HAP-1 (cell line): ENCODE measurements at regions not wholly inside any gene's neighbourhood (a gene's known extent, or its start where the extent isn't known, plus 50 kb on each side); places are given as distances from the start of the nearest gene placed in this dataset.

Experiments
- DNase-seq, 2 experiments: peaks; one replicate each; pipeline ENCODE4 v3.0.0-alpha.2; 2016 to 2020; ENCODE audit warnings: low spot score in 2 of 2
- H3K27me3 ChIP-seq: fragments of 250-450 bp; sonication (Bioruptor Pico); 2 replicates; pipeline ENCODE4 v1.5.1; 2020; ENCODE audit warnings: low read depth, mild to moderate bottlenecking, moderate library complexity
- H3K36me3 ChIP-seq: fragments of 250-450 bp; sonication (Bioruptor Pico); replicated peaks from 2 replicates; pipeline ENCODE4 v1.5.1; 2020; ENCODE audit warnings: mild to moderate bottlenecking
- H3K4me1 ChIP-seq: fragments of 250-450 bp; sonication (Bioruptor Pico); 2 replicates; pipeline ENCODE4 v1.5.1; 2020; ENCODE audit warnings: mild to moderate bottlenecking
- H3K4me3 ChIP-seq: fragments of 250-450 bp; sonication (Bioruptor Pico); 2 replicates; pipeline ENCODE4 v1.5.1; 2020; ENCODE audit warnings: mild to moderate bottlenecking, moderate library complexity
- H3K9me3 ChIP-seq: fragments of 250-450 bp; sonication (Bioruptor Pico); 2 replicates; pipeline ENCODE4 v1.5.1; 2020; ENCODE audit warnings: mild to moderate bottlenecking, moderate library complexity
- in situ Hi-C: fragments of 300-500 bp; cut with MboI; formaldehyde crosslinking; loops from 3 replicates; pipeline ENCODE4 v1.14.3; 2020; ENCODE audit warnings: low sequenced_read_pairs, inconsistent platforms, mixed read lengths

DNA sequence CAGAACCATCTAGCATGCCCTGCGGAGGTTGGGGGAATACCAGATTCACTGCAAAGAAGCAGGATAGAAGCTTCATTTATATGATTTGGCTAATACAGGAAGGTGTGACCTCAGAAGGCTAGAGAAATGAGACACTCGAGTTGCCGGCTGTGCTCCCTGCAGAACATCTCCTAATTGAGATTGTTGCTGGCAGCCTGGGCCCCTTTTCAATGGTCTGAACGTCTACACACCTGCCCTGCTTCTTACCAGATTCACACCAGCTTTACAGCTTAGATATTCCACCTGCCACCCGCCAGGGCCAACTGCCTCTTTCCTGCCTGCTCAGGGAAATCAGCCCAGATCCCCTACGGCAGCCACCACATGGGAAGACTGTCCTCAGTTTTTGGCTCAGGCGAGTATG, 475.3 kb upstream of the AUTS2 start:
- in situ Hi-C loops, result no loop called here
- Histone ChIP-seq H3K4me1 (no peaks in the 10 kb centered on the region), H3K36me3 (no peaks in the 10 kb centered on the region), H3K9me3 (no peaks in the 10 kb centered on the region), H3K27me3 (no peaks in the 10 kb centered on the region), H3K4me3 (no peak overlapping the region)
- no peak for DNase-seq

DNA sequence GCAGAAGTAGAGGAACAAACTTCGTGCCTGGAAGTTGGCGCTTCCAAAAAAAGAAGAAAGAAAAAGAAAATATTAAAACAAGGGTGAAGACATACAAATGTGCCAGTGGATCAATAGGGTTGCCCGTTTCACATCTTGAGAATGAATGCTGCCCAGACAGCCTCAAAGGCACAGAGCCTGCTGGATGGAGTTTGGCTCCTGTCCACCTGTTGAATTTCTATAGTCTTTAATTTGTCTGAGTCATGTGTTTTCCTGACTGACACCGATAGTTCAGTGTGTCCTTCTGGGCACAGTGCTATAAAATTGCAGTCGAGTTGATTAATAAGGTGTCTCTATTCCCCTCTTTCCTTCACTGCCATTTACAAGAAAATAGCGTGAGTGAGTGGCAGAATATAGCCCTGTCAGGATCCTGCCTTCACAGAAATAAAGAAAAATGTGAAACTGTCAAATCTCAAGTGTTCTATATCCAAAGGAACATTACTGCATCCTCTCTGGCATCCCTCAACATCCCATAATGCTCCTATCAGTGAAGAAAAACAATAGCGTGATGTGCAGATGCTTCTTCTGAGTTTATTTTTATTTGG, 471.3 kb upstream of the AUTS2 start:
- H3K9me3 ChIP-seq, result no peaks in the 10 kb centered on the region
- H3K27me3 ChIP-seq, result no peaks in the 10 kb centered on the region
- in situ Hi-C loops, result no loop called here
- H3K4me3 ChIP-seq, result no peak overlapping the region
- no peak for DNase-seq
- H3K36me3 ChIP-seq, result no peaks in the 10 kb centered on the region
- no peaks in the 10 kb centered on the region for H3K4me1 ChIP-seq

DNA sequence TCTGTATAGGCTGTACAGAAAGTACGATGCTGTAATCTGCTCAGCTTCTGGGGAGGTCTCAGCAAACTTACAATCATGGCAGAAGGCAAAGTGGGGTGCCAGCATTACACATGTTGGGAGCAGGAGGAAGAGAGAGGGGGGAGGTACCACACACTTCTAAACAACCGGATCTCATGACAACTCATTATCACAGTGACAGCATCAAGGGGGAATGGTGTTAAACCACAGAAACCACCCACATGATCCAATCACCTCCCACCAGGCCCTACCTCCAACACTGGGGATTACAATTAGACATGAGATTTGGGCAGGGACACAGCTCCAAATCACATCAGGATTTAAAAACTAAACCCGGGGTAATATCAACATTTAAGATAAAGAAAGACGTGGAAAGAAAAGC, 468.8 kb upstream of the AUTS2 start:
- H3K27me3 ChIP-seq, result no peaks in the 10 kb centered on the region
- H3K9me3 ChIP-seq, result no peaks in the 10 kb centered on the region
- H3K4me3 ChIP-seq, result no peak overlapping the region
- in situ Hi-C loops, result no loop called here
- no peak for DNase-seq
- no peaks in the 10 kb centered on the region for H3K4me1 ChIP-seq
- H3K36me3 ChIP-seq, result no peaks in the 10 kb centered on the region

DNA sequence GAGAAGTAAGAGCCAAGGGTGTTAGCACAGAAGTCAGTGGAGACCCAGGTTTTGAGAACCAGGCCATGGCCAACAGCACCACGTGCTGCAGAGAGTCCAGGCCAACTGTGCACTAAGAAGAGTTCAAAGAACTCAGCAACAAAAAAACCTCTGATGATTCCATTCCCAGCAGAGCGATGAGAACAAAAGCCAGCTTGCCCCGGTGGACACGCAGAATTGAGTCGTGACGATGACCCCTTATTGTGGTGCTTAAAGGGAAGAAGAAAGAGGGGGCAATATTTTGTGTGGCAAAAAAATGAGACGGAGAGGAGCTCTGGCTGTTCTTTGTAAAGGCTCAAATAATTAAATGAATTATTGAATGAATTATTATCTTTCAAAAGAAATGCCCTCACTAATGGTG, 468.3 kb upstream of the AUTS2 start:
- no peaks in the 10 kb centered on the region for H3K9me3 ChIP-seq
- H3K4me3 ChIP-seq, result no peak overlapping the region
- H3K36me3 ChIP-seq, result no peaks in the 10 kb centered on the region
- in situ Hi-C loops, result no loop called here
- H3K4me1 ChIP-seq, result no peaks in the 10 kb centered on the region
- DNase-seq, result no peak
- no peaks in the 10 kb centered on the region for H3K27me3 ChIP-seq

DNA sequence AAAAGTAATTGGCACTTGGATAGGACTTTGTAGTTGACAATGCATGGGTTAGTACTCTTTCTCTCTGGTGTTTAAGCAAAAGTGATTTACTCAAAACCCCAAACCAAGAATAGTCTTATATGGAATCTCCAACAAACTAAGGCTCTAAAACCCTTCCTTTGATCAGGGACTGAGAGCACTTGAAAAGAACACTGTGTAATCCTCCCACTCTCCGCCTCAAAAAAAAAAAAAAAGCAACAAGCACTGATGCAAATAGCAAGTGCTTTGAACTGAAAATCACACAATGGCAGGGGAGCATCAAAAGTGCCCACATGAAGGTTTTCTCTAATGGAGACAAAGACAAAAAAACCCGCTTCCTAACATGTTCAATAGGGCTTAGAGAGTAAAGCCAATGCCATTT, 467.9 kb upstream of the AUTS2 start:
- Histone ChIP-seq H3K9me3 (no peaks in the 10 kb centered on the region), H3K4me1 (no peaks in the 10 kb centered on the region), H3K4me3 (no peak overlapping the region), H3K27me3 (no peaks in the 10 kb centered on the region), H3K36me3 (no peaks in the 10 kb centered on the region)
- in situ Hi-C loops, result no loop called here
- DNase-seq, result no peak

DNA sequence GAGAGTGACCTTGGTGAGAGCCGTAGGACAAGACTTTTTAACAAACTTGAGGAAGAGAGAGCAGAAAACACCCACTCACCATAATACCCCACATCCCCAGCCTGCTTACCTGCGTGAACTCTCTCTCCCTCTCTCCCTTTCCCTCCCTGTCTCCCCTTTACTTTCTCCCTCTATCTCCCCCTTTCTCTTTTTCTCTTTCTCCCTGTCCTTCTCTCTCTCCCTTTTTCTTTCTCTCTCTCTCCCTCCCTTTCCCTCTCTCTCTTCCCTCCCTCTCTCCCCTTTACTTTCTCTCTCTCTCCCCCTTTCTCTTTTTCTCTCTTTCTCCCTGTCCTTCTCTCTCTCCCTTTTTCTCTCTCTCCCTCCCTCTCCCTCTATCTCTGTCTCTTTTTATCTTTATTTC, 464.0 kb upstream of the AUTS2 start:
- no peak for DNase-seq
- Histone ChIP-seq H3K4me3 (no peak overlapping the region), H3K36me3 (no peaks in the 10 kb centered on the region), H3K27me3 (no peaks in the 10 kb centered on the region), H3K4me1 (no peaks in the 10 kb centered on the region), H3K9me3 (no peaks in the 10 kb centered on the region)
- in situ Hi-C loops, result no loop called here

DNA sequence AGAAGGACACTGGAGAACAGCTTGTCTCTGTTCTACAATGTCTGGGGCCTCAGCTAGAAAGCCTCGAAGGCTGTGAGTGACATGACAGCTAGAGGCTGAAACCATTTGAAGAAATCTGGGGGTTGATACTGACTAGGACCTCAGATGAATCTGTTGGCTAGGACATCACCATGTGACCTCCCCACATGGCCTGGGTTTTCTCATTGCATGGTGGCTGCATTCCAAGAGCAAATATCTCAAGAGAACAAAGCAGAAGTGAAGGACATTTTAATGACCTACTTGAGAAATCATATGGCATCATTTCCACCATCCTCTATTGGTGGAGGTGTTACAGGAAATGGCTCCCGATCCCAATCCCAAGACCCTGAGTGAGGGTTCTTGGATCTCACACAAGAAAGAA, 450.6 kb upstream of the AUTS2 start:
- H3K4me1 ChIP-seq, result no peaks in the 10 kb centered on the region
- DNase-seq, result no peak

DNA sequence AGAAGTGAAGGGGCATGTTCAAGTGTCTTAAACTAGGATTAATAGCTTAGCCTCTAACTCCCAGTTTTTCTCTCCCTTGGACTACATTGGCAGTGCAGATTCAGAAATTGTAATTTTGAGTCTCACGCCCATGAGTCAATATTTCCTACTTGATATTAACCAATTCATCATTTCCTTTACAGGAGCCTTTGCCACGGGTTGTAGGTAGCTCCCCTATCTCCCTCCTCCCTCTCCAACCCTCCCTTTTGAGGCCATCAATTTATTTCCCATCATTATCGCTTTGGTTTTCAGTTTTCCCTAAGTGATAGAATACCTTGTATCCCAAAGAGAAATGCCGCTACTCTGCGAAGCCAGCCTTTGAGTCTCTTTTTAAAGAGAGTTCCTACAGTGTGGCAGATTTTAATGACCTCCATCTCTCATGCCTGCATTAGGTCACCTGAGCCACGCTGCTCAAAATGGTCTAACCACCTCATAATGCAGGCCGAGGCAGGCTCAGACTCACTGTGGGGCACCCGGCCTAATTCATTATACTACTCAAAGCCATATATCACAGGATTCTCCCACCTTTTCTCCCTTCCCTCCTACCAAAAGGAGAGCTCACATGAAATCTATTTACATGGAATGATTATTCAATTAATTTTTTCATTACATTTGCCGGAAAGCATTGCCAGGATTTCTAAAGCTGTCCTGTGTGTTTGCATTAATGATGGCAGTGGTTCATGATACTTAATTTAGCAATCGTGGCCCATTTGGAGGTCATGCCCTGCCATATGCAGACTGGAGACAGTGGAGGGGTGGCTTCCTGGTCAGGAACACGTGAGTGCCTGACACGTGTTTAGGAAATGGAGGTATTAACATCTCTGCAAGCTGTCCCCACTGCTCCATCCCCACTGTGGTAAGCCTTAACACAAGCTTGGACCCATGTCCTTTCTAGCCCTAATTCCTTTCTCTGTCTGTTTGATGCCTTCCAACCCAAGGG, 448.2 kb upstream of the AUTS2 start:
- Histone ChIP-seq H3K4me1 (no peaks in the 10 kb centered on the region), H3K4me3 (no peak overlapping the region), H3K9me3 (no peaks in the 10 kb centered on the region), H3K27me3 (no peaks in the 10 kb centered on the region), H3K36me3 (no peaks in the 10 kb centered on the region)
- DNase-seq, result no peak
- in situ Hi-C loops, result no loop called here

More for the DNA sequence above, 450.6 kb upstream of the AUTS2 start:
- H3K27me3 ChIP-seq, result no peaks in the 10 kb centered on the region
- no peak overlapping the region for H3K4me3 ChIP-seq
- in situ Hi-C loops, result no loop called here
- no peaks in the 10 kb centered on the region for H3K36me3 ChIP-seq
- no peaks in the 10 kb centered on the region for H3K9me3 ChIP-seq

DNA sequence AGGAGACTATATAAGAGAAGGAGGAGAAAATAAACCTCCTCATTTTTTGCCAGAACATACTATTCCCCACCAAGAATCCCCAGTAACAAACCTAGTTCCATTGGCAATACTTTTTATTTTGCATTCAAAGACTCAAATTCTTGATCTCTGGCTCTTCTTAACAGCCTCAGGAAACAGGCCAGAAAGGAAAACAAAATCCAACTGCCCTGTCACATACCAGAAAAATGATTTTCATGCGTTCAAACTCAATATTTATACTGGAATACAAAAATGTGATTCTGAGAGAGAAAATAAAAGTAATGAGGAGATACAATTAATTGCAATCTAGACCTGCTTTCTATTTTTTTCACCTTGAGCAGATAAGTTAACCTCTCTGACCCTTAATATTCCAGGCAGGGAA, 435.9 kb upstream of the AUTS2 start:
- Histone ChIP-seq H3K4me3 (no peak overlapping the region), H3K9me3 (no peaks in the 10 kb centered on the region), H3K36me3 (no peaks in the 10 kb centered on the region), H3K27me3 (no peaks in the 10 kb centered on the region), H3K4me1 (no peaks in the 10 kb centered on the region)
- in situ Hi-C loops, result no loop called here
- no peak for DNase-seq

DNA sequence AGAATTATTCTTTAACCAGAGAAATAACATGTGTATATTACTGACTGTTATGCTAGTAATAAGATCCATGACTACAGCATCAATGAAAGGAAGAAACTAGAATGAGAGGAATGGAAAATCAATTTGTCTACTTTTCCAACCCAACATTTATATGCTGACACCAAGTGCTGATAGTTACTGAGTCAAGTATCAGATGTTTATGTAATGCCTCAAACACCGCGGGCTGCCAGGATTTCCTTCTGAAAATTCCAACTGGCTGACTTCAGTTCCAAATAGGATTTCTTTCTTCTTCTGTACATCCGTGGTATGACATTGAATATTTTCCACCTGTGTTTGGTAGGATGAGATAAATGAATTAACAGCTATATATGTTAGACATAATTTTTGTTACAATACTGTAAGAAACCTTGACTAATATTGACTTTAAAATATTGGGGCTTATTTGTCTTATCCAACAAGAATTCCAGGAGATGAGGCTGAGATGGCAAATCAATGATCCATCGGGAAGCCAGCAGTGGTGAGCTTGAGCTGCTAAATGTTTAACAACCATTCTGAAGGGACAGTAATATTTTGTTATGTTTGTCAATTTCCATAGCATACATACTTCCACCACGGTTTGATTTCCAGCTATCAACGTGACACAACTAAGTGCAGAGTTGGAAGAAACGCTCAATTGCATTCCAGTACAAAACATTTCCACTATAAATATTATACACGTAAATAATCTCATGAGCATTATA, 435.2 kb upstream of the AUTS2 start:
- Histone ChIP-seq H3K27me3 (no peaks in the 10 kb centered on the region), H3K4me1 (no peaks in the 10 kb centered on the region), H3K9me3 (no peaks in the 10 kb centered on the region), H3K36me3 (no peaks in the 10 kb centered on the region), H3K4me3 (no peak overlapping the region)
- no peak for DNase-seq
- in situ Hi-C loops, result no loop called here

DNA sequence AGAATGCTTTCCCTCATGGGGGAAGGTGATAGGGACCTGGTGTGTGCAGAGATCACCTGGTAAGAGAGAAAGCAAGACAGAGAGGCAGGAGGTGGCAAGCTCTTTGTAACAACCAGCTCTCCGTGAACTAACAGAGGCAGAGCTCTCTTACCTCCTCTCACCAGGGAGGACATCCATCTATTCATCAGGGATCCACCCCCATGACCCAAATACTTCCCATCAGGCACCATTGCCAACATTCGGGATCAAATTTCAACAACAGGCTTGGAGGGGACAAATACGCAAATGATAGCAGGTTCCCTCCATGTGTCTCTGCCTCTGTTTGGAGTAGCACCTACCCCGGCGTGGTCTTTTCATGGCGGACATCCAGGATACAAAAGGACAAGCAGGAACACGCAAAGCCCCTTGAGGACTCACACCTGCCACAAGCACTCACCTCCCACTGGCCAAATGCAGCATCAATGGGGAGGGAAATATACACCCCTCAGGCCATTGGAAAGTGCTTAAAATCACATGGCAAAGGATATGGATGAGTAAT, 431.2 kb upstream of the AUTS2 start:
- H3K27me3 ChIP-seq, result no peaks in the 10 kb centered on the region
- H3K4me1 ChIP-seq, result no peaks in the 10 kb centered on the region
- DNase-seq, result no peak
- H3K9me3 ChIP-seq, result no peaks in the 10 kb centered on the region
- in situ Hi-C loops, result no loop called here
- no peaks in the 10 kb centered on the region for H3K36me3 ChIP-seq
- H3K4me3 ChIP-seq, result no peak overlapping the region

DNA sequence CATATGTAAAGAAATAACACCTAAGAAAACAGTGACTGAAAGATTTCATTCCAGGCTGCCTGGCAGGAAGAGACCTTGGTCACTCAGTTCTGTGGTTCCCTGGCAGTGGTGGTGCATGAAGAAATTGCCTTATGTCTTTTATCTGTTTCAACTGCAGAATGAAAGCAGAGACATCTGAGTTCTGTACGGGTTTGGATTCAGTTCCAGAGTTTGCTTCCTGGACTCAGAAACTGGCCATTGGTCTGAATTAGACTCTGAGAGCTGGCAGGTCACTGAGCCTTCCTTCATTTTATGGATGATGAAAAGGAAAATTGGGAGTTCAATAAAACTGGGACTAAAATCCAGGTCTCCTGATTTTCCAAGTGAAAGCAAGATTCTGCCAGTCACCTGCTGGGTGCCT, 428.9 kb upstream of the AUTS2 start:
- Histone ChIP-seq H3K36me3 (no peaks in the 10 kb centered on the region), H3K27me3 (no peaks in the 10 kb centered on the region), H3K4me3 (no peak overlapping the region), H3K4me1 (no peaks in the 10 kb centered on the region), H3K9me3 (no peaks in the 10 kb centered on the region)
- in situ Hi-C loops, result no loop called here
- no peak for DNase-seq

DNA sequence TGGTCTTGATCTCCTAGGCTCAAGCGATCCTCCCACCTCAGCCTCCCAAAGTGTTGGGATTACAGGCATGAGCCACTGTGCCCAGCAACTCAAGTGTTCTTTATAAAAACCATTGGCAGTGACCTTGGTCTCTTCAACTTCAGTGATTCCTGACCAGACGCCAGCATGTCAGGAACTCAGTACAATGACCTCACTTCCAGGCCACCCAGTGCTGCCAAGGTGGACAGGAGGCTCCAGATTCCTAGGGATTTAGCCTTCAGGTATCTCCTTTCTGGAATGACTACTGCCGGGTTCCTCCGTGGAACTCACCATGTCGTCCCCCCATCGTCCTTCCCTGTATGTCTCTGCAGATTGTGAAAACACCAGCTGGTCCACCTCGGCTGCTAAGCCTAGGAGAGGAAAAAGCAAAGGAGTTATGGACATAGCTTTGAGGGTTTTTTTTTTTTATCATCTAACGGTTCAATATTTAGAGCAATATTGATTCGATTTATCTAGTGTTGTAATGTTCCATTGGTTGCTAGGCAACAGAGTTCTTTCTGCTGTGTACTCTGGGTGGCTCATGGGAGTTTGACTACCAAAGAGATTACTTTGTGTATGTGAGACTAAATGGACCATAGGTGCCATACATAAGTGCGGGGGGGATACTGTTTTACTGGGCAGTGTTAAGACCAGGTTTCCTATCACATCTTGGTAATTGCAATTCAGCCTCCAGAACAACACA, 425.8 kb upstream of the AUTS2 start:
- no peaks in the 10 kb centered on the region for H3K4me1 ChIP-seq
- H3K27me3 ChIP-seq, result no peaks in the 10 kb centered on the region
- no peaks in the 10 kb centered on the region for H3K36me3 ChIP-seq
- in situ Hi-C loops, result no loop called here
- no peak overlapping the region for H3K4me3 ChIP-seq
- no peak for DNase-seq
- H3K9me3 ChIP-seq, result no peaks in the 10 kb centered on the region
